Cardiac muscle cell (in vitro differentiated cells and primary cell): ENCODE measurements at regions not wholly inside any gene's neighbourhood (a gene's known extent, or its start where the extent isn't known, plus 50 kb on each side); places are given as distances from the start of the nearest gene placed in this dataset.
A peak's percentile ranks its signal among the peaks of the same experiment; 100 is the strongest.

ENCODE experiments used
- DNase-seq, 2 donors: peaks; one replicate each; pipeline versions ENCODE4 v3.0.0 to v3.0.0-alpha.2; 2010 to 2017; ENCODE audit warnings: low read depth in 1 of 2, low spot score in 1 of 2
- H3K27ac ChIP-seq: fragments of 200-600 bp; sonication (generic); 2 replicates; pipeline ENCODE4 v1.5.1; 2016
- H3K27me3 ChIP-seq: fragments of 200-600 bp; sonication (generic); 2 replicates; pipeline ENCODE4 v1.6.0; 2016; ENCODE audit warnings: control low read depth
- H3K36me3 ChIP-seq: fragments of 200-600 bp; sonication (generic); 2 replicates; pipeline ENCODE4 v1.5.1; 2016; ENCODE audit warnings: control low read depth
- H3K4me1 ChIP-seq: fragments of 200-600 bp; sonication (generic); 2 replicates; pipeline ENCODE4 v1.8.1; 2017; ENCODE audit warnings: low read depth, mild to moderate bottlenecking, mixed run types
- H3K4me3 ChIP-seq: fragments of 200-600 bp; sonication (generic); 2 replicates; pipeline ENCODE4 v1.5.1; 2016; ENCODE audit warnings: mild to moderate bottlenecking
- H3K9me3 ChIP-seq: fragments of 200-600 bp; sonication (generic); 2 replicates; pipeline ENCODE4 v1.5.1; 2017; ENCODE audit warnings: low read depth, mild to moderate bottlenecking, control low read depth
- TF ChIP-seq, protein P1 (sequence below): IDR thresholded peaks from 2 replicates; pipeline ENCODE4 v1.5.1; 2012; ENCODE audit warnings: low read depth, mild to moderate bottlenecking, low read length

DNA sequence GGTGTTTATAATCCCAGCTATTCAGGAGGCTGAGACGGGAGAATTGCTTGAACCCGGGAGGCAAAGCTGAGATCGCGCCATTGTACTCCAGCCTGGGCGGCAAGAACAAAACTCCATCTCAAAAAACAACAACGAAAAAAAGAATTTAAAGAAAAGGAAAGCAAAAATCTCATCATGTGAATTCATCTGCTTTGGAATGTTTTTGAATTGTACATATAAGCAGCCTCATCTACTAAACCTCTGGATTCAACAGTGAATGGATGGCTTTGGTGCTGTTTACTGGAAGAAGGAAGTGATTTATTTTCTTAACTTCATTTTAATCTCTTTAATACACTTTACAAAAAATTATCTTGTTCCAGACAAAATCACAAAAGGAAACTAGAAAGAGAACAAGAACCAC, 51.8 kb upstream of the PNRC1 start:
- TF ChIP-seq, protein P1, sequence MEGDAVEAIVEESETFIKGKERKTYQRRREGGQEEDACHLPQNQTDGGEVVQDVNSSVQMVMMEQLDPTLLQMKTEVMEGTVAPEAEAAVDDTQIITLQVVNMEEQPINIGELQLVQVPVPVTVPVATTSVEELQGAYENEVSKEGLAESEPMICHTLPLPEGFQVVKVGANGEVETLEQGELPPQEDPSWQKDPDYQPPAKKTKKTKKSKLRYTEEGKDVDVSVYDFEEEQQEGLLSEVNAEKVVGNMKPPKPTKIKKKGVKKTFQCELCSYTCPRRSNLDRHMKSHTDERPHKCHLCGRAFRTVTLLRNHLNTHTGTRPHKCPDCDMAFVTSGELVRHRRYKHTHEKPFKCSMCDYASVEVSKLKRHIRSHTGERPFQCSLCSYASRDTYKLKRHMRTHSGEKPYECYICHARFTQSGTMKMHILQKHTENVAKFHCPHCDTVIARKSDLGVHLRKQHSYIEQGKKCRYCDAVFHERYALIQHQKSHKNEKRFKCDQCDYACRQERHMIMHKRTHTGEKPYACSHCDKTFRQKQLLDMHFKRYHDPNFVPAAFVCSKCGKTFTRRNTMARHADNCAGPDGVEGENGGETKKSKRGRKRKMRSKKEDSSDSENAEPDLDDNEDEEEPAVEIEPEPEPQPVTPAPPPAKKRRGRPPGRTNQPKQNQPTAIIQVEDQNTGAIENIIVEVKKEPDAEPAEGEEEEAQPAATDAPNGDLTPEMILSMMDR, result no peak
- no peak for DNase-seq

DNA sequence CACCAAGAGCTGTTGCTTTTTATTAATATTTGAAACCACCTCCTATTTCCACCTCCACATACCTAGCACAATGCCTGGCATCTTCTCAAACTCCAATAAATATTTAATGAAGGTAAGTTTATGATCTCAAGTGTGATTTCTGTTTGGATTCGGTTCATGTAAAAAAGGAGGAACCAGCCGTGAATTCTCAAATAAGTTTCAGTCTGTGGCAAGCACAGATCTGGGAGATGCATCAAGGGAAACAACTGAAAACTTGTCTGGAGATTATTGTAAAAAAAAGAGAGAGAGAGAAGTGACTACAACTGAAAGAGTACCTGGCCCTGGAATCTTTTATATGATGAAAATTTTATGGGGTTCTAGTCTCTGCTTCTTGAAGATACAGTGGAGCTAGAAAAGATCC, 52.8 kb upstream of the PNRC1 start:
- Histone ChIP-seq H3K36me3 (no peaks in the 10 kb centered on the region), H3K27me3 (no peaks in the 10 kb centered on the region), H3K9me3 (no peaks in the 10 kb centered on the region), H3K4me1 (peaks cover 10% of the 10 kb centered on the region), H3K27ac (no peak overlapping the region), H3K4me3 (no peak overlapping the region)
- TF ChIP-seq, protein P1, result no peak
- no peak for DNase-seq

More for the DNA sequence above, 51.8 kb upstream of the PNRC1 start:
- Histone ChIP-seq H3K9me3 (no peaks in the 10 kb centered on the region), H3K4me1 (peaks cover 9% of the 10 kb centered on the region), H3K36me3 (no peaks in the 10 kb centered on the region), H3K27ac (no peak overlapping the region), H3K27me3 (no peaks in the 10 kb centered on the region), H3K4me3 (no peak overlapping the region)

DNA sequence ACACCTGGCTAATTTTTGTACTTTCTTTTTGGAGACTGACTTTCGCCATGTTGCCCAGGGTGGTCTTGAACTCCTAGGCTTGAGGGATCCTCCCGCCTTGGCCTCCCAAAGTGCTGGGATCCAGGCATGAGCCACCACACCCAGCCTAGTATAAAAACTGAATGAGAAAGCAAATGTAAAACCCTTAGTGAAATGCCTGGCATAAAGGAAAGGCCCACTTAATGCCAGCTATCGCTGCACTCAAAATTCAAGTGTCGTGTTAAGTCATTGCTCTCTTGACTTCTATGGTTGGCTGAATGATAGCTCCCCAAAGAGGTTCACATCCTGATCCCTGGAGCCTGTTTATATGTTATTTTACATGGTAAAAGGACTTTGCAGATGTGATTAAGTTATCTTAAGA, 54.4 kb upstream of the PNRC1 start:
- H3K9me3 ChIP-seq, result no peaks in the 10 kb centered on the region
- TF ChIP-seq, protein P1, result no peak
- no peaks in the 10 kb centered on the region for H3K36me3 ChIP-seq
- H3K4me1 ChIP-seq, result peaks cover 13% of the 10 kb centered on the region
- no peak for DNase-seq
- H3K4me3 ChIP-seq, result no peak overlapping the region
- no peak overlapping the region for H3K27ac ChIP-seq
- H3K27me3 ChIP-seq, result no peaks in the 10 kb centered on the region

DNA sequence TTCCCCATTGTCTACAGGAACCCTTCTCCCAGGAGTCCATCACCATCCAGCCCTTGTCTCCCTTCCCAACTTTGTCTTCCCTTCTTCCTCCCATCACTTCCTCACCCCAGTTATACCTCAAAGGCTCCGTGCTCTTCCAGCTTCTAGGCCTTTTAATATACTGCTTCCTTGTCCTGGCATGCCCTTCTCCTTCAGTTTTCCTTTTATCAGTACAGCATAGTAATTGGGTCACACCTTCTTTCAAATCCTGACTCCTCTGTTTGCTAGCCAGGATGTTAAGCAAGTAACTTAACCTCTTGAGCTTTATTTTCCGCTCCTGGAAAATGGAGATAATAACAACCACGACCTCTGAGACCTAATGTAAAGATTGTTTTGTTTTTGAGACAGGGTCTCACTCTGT, 54.9 kb upstream of the PNRC1 start:
- H3K9me3 ChIP-seq, result no peaks in the 10 kb centered on the region
- no peak for DNase-seq
- H3K27me3 ChIP-seq, result no peaks in the 10 kb centered on the region
- H3K4me3 ChIP-seq, result no peak overlapping the region
- no peaks in the 10 kb centered on the region for H3K36me3 ChIP-seq
- H3K27ac ChIP-seq, result no peak overlapping the region
- TF ChIP-seq, protein P1, result no peak
- peaks cover 13% of the 10 kb centered on the region for H3K4me1 ChIP-seq

DNA sequence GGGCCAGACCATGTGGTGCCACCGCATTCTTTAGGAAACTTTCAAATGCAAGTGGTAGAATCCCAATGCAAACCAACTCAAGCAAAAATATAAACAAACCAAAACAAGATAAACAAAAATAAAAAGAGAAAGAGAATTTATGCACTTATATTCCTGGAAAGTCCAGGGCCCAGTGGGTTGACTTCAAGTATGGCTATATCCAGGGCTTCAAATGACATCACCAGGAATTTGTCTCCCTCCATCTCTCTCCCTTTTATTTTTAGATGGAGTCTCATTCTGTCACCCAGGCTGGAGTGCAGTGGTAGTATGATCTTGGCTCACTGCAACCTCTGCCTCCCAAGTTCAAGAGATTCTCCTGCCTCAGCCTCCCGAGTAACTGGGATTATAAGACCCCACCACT, 56.1 kb upstream of the PNRC1 start:
- Histone ChIP-seq H3K4me1 (peaks cover 13% of the 10 kb centered on the region), H3K27ac (peak overlapping the region; percentile 74), H3K9me3 (no peaks in the 10 kb centered on the region), H3K36me3 (no peaks in the 10 kb centered on the region), H3K27me3 (no peaks in the 10 kb centered on the region), H3K4me3 (no peak overlapping the region)
- no peak for DNase-seq
- TF ChIP-seq, protein P1, result no peak
